ENCODE measurements at regions not wholly inside any gene's neighbourhood (a gene's known extent, or its start where the extent isn't known, plus 50 kb on each side); places are given as distances from the start of the nearest gene placed in this dataset.

DNA sequence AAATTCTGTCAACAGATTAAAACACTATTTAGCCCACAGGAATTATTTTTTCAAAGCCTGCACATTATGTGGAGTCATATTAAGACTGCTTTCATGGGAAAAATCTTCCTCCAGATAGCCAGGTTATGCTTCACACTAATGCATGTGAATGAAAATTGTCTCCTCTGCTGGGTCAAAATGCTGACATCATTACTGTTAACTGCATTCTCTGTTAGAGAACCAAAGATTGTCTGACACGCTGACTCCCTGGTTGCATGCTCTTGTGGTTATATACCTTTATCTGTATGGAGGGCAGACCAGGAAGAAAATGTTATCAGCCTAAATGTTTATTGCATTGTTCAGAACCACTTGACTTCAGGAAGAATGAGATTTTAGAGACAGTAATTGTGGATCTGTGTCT is 432.2 kb upstream of the MDGA2 start:
- TF ChIP-seq, protein P1, sequence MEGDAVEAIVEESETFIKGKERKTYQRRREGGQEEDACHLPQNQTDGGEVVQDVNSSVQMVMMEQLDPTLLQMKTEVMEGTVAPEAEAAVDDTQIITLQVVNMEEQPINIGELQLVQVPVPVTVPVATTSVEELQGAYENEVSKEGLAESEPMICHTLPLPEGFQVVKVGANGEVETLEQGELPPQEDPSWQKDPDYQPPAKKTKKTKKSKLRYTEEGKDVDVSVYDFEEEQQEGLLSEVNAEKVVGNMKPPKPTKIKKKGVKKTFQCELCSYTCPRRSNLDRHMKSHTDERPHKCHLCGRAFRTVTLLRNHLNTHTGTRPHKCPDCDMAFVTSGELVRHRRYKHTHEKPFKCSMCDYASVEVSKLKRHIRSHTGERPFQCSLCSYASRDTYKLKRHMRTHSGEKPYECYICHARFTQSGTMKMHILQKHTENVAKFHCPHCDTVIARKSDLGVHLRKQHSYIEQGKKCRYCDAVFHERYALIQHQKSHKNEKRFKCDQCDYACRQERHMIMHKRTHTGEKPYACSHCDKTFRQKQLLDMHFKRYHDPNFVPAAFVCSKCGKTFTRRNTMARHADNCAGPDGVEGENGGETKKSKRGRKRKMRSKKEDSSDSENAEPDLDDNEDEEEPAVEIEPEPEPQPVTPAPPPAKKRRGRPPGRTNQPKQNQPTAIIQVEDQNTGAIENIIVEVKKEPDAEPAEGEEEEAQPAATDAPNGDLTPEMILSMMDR (IDR thresholded peaks at IDR 0.05), result no peak
- TF ChIP-seq, protein P2, sequence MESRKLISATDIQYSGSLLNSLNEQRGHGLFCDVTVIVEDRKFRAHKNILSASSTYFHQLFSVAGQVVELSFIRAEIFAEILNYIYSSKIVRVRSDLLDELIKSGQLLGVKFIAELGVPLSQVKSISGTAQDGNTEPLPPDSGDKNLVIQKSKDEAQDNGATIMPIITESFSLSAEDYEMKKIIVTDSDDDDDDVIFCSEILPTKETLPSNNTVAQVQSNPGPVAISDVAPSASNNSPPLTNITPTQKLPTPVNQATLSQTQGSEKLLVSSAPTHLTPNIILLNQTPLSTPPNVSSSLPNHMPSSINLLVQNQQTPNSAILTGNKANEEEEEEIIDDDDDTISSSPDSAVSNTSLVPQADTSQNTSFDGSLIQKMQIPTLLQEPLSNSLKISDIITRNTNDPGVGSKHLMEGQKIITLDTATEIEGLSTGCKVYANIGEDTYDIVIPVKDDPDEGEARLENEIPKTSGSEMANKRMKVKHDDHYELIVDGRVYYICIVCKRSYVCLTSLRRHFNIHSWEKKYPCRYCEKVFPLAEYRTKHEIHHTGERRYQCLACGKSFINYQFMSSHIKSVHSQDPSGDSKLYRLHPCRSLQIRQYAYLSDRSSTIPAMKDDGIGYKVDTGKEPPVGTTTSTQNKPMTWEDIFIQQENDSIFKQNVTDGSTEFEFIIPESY (IDR thresholded peaks at IDR 0.05; ENCODE audit: borderline replicate concordance, low read depth), result no peak
- TF ChIP-seq POLR2AphosphoS5 (IDR thresholded peaks at IDR 0.05; ENCODE audit: low read depth, low read length) (no peak), FOXM1 (IDR thresholded peaks at IDR 0.05; ENCODE audit: low read depth) (no peak), TAF1 (IDR thresholded peaks at IDR 0.05; ENCODE audit: borderline replicate concordance, low read depth, low read length) (no peak)
- TF ChIP-seq, protein P3, sequence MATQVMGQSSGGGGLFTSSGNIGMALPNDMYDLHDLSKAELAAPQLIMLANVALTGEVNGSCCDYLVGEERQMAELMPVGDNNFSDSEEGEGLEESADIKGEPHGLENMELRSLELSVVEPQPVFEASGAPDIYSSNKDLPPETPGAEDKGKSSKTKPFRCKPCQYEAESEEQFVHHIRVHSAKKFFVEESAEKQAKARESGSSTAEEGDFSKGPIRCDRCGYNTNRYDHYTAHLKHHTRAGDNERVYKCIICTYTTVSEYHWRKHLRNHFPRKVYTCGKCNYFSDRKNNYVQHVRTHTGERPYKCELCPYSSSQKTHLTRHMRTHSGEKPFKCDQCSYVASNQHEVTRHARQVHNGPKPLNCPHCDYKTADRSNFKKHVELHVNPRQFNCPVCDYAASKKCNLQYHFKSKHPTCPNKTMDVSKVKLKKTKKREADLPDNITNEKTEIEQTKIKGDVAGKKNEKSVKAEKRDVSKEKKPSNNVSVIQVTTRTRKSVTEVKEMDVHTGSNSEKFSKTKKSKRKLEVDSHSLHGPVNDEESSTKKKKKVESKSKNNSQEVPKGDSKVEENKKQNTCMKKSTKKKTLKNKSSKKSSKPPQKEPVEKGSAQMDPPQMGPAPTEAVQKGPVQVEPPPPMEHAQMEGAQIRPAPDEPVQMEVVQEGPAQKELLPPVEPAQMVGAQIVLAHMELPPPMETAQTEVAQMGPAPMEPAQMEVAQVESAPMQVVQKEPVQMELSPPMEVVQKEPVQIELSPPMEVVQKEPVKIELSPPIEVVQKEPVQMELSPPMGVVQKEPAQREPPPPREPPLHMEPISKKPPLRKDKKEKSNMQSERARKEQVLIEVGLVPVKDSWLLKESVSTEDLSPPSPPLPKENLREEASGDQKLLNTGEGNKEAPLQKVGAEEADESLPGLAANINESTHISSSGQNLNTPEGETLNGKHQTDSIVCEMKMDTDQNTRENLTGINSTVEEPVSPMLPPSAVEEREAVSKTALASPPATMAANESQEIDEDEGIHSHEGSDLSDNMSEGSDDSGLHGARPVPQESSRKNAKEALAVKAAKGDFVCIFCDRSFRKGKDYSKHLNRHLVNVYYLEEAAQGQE (IDR thresholded peaks at IDR 0.05; ENCODE audit: low read depth, low read length), result no peak

Measured in SK-N-SH (cell line).